VCaP (cell line): ENCODE measurements at regions not wholly inside any gene's neighbourhood (a gene's known extent, or its start where the extent isn't known, plus 50 kb on each side); places are given as distances from the start of the nearest gene placed in this dataset.

Source experiments
- H3K27ac ChIP-seq: fragments of 450-650 bp; 2 replicates; pipeline ENCODE4 v1.5.1; 2017
- TF ChIP-seq, protein P1 (sequence below): fragments of 450-650 bp; conservative IDR thresholded peaks from 2 replicates; pipeline ENCODE4 v1.5.1; 2017; ENCODE audit warnings: mild to moderate bottlenecking, moderate library complexity

DNA sequence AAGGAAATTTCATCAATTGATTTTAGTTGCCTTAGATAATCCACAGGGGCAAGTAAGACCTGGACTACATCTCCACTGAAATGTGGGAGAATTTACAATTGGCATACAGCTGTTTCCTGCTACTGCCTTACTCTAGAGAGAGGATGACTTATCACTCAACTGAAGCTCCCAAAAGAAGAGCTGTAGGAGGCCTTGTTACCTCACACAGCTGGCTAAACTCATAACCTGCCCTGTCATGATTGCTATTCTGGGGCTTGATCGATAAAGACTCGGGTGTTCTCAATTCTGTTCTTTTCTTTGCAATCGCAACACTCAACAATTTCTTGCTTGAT, 1396.4 kb downstream of the EFNB2 start:
- H3K27ac ChIP-seq = no peak overlapping the region
- TF ChIP-seq, protein P1, sequence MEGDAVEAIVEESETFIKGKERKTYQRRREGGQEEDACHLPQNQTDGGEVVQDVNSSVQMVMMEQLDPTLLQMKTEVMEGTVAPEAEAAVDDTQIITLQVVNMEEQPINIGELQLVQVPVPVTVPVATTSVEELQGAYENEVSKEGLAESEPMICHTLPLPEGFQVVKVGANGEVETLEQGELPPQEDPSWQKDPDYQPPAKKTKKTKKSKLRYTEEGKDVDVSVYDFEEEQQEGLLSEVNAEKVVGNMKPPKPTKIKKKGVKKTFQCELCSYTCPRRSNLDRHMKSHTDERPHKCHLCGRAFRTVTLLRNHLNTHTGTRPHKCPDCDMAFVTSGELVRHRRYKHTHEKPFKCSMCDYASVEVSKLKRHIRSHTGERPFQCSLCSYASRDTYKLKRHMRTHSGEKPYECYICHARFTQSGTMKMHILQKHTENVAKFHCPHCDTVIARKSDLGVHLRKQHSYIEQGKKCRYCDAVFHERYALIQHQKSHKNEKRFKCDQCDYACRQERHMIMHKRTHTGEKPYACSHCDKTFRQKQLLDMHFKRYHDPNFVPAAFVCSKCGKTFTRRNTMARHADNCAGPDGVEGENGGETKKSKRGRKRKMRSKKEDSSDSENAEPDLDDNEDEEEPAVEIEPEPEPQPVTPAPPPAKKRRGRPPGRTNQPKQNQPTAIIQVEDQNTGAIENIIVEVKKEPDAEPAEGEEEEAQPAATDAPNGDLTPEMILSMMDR = no peak

DNA sequence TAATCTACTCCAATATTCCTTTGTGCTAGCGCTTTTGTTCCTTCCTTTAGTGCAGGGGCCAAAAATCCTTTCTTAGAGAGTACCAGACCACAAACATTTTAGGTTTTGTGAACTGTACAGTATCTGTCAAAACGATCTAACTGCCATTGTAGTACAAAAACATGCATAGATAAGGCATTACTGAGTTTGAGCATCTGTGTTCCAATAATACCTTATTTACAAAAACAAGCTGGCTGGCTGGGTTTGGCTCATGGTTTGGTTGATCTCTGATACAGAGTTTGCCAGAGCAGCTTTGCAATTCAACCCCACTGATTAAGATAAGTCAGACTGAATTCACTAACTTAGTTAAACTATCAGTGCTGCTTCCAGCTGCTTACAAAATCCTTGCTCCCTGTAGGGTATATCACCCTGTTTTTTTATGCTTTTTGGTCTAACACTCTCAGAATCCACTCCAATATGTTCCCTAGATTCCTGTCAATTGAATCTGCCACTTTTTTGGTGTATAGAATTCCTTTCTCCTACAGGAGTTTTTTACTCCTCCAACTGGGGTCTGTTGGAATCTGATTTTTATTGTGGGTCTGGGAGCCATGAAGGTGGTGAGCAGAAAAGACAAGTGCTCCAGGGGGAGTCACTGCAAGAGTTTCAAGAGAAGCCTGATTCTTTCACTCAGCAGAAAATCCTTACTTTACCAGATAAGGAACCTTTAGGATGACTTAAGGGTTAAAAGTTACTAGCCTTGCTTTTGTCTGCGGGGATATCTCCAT, 1399.4 kb downstream of the EFNB2 start:
- TF ChIP-seq, protein P1 = no peak
- H3K27ac ChIP-seq = no peak overlapping the region

DNA sequence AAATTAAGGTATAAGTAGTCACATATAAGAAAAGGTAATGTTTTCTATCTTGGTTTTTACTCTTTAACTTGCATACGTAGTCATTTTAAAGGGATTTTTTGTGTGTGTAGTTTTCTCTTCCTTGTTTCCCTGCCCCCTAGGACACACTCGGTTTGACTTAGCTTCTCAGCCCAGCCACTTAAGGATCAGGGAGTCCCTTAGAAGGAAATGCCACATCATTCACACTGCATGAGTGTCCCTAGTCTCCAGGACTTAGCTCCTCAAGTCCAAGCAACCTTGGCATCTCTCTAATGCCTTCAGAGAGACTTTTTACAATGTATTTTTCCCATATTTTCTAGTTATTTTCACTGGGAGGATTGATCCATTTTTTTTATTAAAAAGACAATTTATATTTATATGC, 1407.7 kb downstream of the EFNB2 start:
- TF ChIP-seq, protein P1 = no peak
- no peak overlapping the region for H3K27ac ChIP-seq

DNA sequence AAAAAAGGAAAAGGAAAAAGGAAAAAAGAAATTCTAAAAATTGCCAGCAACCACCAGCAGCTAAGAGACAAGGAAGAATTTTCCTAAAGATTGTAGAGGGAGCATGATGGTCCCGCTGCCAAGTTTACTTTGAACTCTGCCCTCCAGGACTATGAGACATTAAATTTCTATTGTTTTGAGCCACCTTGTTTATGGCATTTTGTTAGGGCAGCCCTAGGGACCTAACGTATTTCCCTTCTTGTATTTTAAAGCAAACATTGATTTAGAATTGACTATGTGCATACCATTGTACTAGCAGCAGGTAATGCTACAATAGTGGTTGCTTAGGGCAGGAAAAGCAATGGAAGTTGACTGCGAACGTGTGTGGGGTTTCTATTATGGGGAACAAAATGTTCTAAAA, 1414.2 kb downstream of the EFNB2 start:
- TF ChIP-seq, protein P1 = no peak
- no peak overlapping the region for H3K27ac ChIP-seq

DNA sequence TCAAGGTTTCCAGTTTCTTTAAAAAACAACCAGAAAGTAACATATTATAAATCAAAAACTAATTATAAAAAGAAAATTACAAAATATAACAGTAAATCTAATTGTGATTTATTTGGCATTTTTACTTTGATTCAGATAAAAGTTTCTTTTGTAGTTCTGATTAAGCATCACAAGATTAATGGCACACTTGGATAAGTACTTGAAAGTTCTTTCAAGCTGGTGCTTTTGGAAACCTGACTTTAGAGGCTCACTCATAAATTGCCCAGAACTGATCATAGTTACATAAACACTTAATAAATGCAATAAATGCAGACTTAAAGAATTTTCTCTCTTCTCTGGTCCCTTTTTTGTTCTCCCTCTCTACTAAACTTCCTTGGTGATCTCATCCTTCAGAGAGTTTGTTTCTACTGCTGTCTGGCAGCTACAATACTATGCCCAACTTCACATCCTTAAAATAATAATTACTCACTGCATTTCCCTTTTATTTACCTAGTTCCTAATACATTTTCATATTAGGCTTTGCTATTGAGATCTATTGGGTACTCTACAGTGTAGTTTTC, 1417.0 kb downstream of the EFNB2 start:
- H3K27ac ChIP-seq = no peak overlapping the region
- TF ChIP-seq, protein P1 = no peak

DNA sequence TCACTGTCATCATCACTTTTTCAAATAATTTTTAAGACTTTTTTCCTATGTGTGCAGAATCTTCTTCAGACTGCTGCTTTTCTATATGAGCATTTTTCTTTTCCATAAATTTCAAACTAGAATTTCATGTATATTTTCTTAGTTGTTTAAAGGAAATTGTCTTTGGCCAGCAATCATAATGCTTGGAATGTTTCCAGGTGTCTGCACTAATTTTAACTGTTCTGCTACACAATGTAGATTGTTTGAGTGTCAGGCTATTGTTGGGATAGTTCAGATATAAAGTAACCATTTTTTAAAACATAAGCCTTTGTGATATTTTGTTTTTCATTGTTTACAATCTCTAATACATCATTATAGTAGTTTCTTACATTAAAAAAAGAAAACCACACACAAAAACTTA, 1418.5 kb downstream of the EFNB2 start:
- TF ChIP-seq, protein P1 = no peak
- H3K27ac ChIP-seq = no peak overlapping the region

DNA sequence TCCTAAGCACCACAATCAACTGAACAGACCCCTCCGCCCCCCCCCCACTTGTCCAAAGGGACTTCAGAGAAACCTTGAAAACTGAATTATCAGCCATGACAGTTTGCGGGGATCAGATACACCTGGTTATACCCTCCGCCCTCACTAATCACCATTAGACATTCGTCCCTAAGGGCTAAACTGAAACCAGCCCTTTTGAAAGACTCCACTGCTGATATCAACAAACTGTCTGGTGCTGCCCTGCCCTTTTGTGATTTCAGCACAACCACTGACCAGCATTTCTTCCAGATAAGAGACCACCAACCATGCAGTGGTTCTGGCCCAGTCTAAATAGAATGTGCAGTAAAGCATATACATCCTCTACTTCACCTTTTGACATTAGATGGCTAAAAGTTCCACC, 1422.9 kb downstream of the EFNB2 start:
- H3K27ac ChIP-seq = no peak overlapping the region
- TF ChIP-seq, protein P1 = no peak
